ENCODE measurements at regions not wholly inside any gene's neighbourhood (a gene's known extent, or its start where the extent isn't known, plus 50 kb on each side); places are given as distances from the start of the nearest gene placed in this dataset.
"Not testable (repeated sequence)": the region's sequence is repeated elsewhere in the genome, so short reads cannot be mapped to it uniquely, and the experiment has no call there.

DNA sequence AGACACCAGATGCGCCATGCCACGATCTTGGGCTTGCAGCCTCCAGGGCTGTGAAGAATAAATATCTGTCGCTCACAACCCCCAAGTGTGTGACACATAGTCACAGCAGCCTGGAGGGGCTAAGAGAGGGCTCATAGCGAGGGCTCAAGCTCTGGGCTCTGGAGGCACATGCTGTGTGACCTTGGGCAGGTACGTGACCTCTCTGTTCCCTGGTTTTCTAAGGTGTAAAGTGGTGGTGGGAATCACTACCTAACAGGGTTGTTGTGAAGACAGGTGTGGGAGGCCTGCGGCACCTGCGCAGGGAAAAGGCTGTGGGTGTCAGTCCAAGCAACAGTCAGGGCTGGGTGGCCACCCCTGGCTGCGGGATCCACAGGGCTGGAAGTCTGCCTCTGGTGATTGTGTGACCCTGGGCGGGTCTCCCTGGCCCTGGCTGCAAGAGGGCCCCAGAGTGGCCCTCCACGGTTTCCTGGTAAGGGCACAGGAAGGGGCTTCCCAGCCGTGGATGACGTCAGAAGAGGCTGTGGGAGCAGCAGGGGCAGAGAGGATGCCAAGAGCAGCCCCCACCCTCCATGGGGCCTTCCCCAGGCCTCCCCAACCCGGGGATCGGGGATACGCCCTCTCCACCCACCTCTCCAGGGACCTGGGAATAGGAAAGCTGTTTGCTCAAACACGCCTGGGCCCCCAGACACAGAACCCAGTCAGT, 218.8 kb upstream of the SGCG start:
- Mint-ChIP-seq H3K36me3 (ENCODE audit: low read depth) (no peaks in the 10 kb centered on the region), H3K4me3 (no peak overlapping the region), H3K27ac (no peak overlapping the region), H3K4me1 (no peaks in the 10 kb centered on the region), H3K27me3 (no peaks in the 10 kb centered on the region), H3K9me3 (no peaks in the 10 kb centered on the region)
- DNase-seq, result no peak
- POLR2A ChIA-PET, result no interaction called here
- CTCF ChIA-PET, result no interaction called here

DNA sequence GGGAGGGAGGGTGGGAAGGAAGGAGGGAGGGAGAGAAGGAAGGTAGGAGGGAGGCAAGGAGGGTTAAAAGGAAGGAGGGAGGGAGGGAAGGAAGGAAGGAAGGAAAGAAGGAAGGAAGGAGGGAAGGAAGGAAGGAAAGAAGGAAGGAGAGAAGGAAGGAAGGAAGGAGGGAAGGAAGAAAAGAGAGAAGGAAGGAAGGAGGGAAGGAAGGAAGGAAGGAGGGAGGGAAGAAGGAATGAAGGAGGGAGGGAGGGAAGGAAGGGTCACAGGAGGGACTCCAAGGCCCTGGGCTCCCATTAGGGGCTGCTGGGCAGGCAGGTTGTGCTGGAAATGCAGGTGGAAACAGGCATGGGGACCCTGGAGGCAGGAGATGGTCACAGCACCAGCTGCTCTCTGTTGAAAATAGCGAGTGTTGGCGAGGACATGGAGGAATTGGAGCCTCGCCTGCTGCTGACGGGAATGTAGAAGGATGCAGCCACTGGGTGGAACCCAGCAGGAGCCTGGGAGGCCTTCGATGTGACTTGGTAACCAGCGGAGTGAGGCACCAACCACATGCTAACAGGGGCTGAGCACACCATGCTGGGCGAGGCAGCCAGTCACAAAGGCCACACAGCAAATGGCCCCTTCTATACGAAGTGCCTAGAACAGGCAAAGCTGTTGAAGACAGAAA, 217.3 kb upstream of the SGCG start:
- H3K27ac Mint-ChIP-seq; DNase-seq; CTCF ChIA-PET; H3K4me3 Mint-ChIP-seq; H3K36me3 Mint-ChIP-seq (ENCODE audit: low read depth); H3K27me3 Mint-ChIP-seq; H3K9me3 Mint-ChIP-seq; H3K4me1 Mint-ChIP-seq; POLR2A ChIA-PET: not testable (repeated sequence)

DNA sequence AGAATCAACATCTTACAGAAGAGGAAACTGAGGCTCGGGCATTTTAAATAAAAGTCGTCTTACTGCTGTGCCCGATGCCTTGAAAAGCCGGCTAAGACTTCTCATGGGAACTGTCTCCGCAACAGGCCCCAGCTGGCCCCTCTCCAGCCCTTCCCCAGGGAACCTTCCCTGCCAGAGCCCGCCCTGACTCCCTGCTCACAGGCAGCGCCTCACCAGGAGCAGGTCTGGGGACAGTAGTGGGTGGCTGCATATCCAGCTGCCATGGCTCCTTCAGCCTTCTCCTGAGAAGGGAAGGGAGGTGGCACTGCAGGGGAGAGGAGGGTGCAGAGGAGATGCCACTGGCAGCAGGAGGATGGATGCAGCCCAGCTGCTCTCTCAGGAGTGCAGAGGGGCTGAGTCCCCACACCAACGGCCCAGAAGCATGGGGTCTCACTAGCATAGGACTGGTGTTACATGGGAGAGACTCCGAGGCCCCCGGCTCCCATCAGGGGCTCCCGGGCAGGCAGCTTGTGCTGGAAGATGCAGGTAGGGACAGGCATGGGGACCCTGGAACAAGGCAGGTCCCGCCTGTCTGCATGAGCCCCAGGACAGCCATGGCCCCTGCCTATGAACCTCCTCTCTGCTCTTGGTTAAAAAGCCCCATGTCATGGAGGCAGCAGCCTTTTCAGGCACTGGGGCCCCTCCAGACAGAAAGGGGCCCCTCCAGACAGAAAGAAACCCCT, 216.4 kb upstream of the SGCG start:
- POLR2A ChIA-PET, result no interaction called here
- Mint-ChIP-seq H3K36me3 (ENCODE audit: low read depth) (no peaks in the 10 kb centered on the region), H3K9me3 (no peaks in the 10 kb centered on the region), H3K4me3 (no peak overlapping the region), H3K27me3 (no peaks in the 10 kb centered on the region), H3K4me1 (no peaks in the 10 kb centered on the region), H3K27ac (no peak overlapping the region)
- DNase-seq, result no peak
- CTCF ChIA-PET, result no interaction called here

DNA sequence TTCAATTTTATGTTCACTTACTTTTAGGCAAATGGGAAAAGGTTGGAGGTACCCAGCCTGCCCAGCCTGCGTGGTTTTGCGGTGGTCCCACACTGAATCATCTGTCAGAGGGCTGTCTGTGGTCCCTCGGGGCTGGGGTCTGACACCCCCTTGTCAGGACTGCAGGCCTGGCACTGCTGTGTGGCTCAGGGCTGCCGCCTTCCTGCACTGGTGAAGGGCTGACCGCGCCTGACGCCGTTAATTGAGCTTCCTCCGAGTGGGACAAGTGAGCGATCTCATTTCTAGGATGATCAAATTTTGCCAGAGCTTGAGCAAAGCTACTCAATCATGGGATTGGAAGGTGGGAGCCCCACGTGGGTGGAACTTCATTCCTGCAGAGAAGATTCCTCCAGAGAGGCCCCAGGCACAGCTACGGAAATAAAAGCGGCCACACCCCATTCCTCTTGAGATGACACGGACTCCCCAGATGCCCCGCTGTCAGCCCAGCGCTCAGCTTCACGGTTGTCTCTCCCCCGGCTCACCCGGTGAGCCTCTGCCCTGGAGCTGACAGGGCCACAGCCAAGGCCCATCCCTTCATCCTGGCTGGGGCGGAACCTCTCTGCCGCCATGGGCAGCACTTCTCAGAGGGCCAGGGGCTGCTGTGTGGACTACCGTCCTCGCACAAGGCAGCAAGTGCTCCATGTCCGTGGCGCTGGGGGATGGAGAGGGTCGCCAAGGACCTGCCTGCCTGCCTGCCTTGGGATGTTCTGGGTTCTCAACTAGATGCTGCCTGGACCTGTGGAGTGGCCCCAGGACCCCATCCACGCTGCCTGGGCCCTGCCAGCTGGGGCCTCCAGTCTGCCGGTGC, 215.5 kb upstream of the SGCG start:
- POLR2A ChIA-PET; CTCF ChIA-PET; H3K27me3 Mint-ChIP-seq; H3K9me3 Mint-ChIP-seq; H3K36me3 Mint-ChIP-seq (ENCODE audit: low read depth); H3K27ac Mint-ChIP-seq; DNase-seq; H3K4me1 Mint-ChIP-seq; H3K4me3 Mint-ChIP-seq: not testable (repeated sequence)

DNA sequence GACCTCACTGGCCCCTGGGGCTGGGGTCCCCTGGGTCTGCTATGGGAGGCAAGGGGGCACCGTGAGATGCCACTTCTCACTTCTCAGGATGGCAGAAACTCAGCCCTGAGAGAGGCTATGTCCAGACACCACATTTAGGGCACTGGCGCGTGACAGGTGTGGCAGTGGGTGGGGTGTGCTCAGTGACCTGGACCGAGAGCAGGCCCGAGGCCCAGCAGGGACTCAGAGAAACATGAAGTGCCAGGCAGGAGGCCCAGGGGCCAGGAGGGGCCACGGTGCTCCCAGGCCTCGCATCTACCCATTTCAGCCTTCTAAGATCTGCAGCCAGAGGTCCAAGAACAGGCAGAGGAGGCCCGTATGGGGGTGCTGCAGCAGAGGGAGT, 214.9 kb upstream of the SGCG start:
- DNase-seq; H3K4me3 Mint-ChIP-seq; H3K27me3 Mint-ChIP-seq; H3K27ac Mint-ChIP-seq; H3K36me3 Mint-ChIP-seq (ENCODE audit: low read depth); H3K9me3 Mint-ChIP-seq; CTCF ChIA-PET; POLR2A ChIA-PET; H3K4me1 Mint-ChIP-seq: not testable (repeated sequence)

DNA sequence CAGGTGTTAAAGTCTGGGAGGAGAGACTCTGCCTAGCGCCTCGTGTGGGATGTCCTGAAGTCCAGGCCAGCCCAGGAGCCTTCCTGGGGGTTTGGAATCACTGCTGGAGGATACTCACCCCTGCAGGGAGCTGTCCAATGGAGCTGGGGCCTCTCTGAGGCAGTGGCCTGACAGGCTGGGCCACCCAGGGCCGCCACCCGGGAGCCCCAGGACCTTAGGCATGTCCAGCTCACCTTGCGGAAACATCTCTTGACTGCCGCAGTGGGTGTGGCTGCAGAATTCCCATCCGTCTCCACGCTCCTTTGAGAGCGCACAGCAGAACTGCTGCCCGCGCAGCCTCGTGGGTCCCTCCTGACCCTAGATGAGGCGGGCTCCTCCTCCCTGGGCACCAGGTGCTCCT, 214.0 kb upstream of the SGCG start:
- DNase-seq; H3K27me3 Mint-ChIP-seq; H3K9me3 Mint-ChIP-seq; H3K36me3 Mint-ChIP-seq (ENCODE audit: low read depth); H3K27ac Mint-ChIP-seq; H3K4me3 Mint-ChIP-seq; CTCF ChIA-PET; H3K4me1 Mint-ChIP-seq; POLR2A ChIA-PET: not testable (repeated sequence)

DNA sequence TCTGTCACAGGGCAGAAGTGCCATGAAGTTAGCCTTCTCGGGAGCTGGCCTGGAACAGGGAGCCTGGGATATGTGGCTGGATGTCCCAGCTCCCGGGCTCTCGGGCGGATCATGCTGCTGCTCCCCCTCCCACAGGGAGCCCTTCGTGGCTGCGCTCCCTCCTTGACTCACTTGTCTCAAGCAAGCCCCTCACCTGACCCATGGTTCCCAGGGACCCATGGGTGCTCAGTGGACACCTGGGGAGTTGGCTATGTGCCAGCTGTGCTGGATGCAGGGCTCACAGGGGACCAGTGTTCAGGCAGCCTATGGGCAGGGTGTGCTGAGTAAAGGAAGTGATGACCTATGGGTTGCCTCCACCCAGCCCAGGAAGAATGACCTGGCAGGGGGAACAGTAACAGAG, 213.1 kb upstream of the SGCG start:
- ChIA-PET CTCF (no interaction called here), POLR2A (no interaction called here)
- H3K9me3 Mint-ChIP-seq, result no peaks in the 10 kb centered on the region
- no peaks in the 10 kb centered on the region for H3K4me1 Mint-ChIP-seq
- DNase-seq, result no peak
- no peaks in the 10 kb centered on the region for H3K36me3 Mint-ChIP-seq (ENCODE audit: low read depth)
- H3K27me3 Mint-ChIP-seq, result no peaks in the 10 kb centered on the region
- no peak overlapping the region for H3K27ac Mint-ChIP-seq
- H3K4me3 Mint-ChIP-seq, result no peak overlapping the region

DNA sequence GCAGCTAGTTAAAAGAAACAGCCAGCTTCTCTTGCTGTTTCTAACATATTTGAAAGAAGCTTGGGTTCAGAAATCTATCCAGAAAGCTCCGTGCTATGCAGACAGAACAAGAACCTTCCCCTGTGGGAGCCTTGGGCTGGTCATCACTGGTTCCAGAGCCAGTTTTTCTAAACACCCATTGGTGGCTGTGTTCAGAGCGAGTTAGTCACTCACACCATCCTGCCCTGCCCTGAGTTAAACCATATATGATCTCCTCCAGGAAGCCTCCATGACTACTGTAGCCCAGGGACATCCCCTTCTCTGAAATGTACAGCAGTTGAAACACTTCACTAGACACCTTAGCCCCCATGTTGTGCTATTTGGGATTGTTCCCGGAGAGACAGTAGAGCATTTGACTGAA, 200.8 kb upstream of the SGCG start:
- ChIA-PET CTCF (no interaction called here), POLR2A (no interaction called here)
- H3K4me1 Mint-ChIP-seq, result no peaks in the 10 kb centered on the region
- H3K36me3 Mint-ChIP-seq (ENCODE audit: low read depth), result no peaks in the 10 kb centered on the region
- H3K27ac Mint-ChIP-seq, result no peak overlapping the region
- no peak overlapping the region for H3K4me3 Mint-ChIP-seq
- H3K9me3 Mint-ChIP-seq, result peaks cover 8% of the 10 kb centered on the region
- no peaks in the 10 kb centered on the region for H3K27me3 Mint-ChIP-seq
- no peak for DNase-seq

DNA sequence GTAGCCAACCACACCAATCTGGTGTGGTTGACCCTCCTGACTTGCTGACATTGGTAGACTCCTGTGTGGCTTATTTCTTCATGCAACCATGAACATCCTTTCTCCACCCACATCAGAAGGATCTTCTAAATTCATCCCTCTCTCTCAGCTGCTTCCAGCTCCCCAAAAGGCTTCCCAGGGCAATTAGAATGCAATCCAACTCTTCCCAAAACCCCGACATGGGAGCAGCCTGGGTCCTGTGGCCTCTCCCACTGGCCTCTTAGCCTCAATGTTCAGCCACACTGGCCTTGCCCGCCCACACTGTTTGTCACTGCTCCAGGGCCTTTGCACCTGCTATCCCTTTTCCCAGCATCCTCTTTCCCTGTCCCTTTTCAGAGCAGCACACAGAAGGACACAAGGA, 199.8 kb upstream of the SGCG start:
- CTCF ChIA-PET, result no interaction called here
- no peaks in the 10 kb centered on the region for H3K4me1 Mint-ChIP-seq
- H3K27ac Mint-ChIP-seq, result no peak overlapping the region
- no peaks in the 10 kb centered on the region for H3K36me3 Mint-ChIP-seq (ENCODE audit: low read depth)
- POLR2A ChIA-PET, result no interaction called here
- no peak overlapping the region for H3K4me3 Mint-ChIP-seq
- no peaks in the 10 kb centered on the region for H3K27me3 Mint-ChIP-seq
- no peak for DNase-seq
- peaks cover 11% of the 10 kb centered on the region for H3K9me3 Mint-ChIP-seq

DNA sequence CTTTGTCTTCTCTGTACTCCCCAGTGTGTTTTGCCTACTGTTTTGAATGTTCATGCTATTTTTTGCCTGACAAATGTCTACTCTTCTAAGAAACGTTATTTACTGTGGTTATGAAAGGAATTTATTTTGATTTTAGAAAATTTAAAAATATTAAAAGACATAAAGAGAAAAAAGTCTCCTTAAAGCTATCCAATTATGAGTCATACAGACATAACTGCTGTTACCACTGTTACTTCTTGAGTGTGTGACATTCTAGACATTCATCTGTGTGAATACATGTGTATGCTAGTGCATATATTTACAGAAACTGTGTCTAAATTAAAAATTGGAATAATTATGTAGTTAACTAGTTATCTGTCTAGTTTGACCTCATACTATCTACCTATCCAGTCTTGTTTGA, 187.6 kb upstream of the SGCG start:
- Mint-ChIP-seq H3K36me3 (ENCODE audit: low read depth) (no peaks in the 10 kb centered on the region), H3K4me3 (no peak overlapping the region), H3K27me3 (no peaks in the 10 kb centered on the region), H3K27ac (no peak overlapping the region), H3K4me1 (no peaks in the 10 kb centered on the region), H3K9me3 (peaks cover 2% of the 10 kb centered on the region)
- ChIA-PET POLR2A (no interaction called here), CTCF (no interaction called here)
- DNase-seq, result no peak

DNA sequence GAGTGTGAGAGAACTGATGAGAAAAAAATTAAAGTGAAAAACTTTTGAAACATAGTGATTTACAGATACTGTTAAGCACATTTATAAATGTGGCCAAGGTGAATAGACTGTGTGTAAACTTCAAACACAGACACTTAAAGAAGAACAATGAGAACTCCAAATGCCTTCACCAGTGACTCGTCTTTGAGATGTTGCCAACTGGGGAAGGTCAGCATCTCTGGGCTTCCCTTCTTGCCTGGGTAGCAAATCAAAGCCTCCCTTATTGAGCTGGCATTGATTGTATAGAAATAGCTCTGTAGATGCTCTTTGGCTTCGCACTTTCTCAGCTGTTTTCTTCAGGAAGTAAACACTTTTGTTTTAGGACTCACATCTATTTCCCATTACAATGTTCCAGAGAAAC, 177.3 kb upstream of the SGCG start:
- no peaks in the 10 kb centered on the region for H3K27me3 Mint-ChIP-seq
- POLR2A ChIA-PET, result no interaction called here
- H3K4me1 Mint-ChIP-seq, result no peaks in the 10 kb centered on the region
- H3K27ac Mint-ChIP-seq, result no peak overlapping the region
- CTCF ChIA-PET, result no interaction called here
- no peaks in the 10 kb centered on the region for H3K36me3 Mint-ChIP-seq (ENCODE audit: low read depth)
- peaks cover 13% of the 10 kb centered on the region for H3K9me3 Mint-ChIP-seq
- no peak overlapping the region for H3K4me3 Mint-ChIP-seq
- no peak for DNase-seq

DNA sequence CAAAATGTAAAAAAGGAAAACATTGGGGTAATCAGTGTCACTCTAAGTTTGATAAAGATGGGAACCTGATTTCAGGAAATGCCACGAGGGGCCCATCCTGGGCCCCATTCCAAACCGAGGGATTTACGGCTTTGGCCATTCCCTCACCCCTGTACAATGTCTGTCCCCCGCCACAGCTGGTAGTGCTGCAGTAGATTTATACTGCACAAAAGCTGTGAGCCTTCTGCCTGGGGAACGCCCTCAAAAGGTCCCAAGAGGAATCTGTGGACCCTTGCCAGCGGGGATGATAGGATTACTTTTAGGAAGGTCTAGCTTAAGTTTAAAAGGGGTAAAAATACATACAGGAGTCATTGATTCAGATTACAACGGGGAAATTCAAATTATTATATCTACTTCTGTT, 173.4 kb upstream of the SGCG start:
- H3K4me3 Mint-ChIP-seq, result no peak overlapping the region
- no peaks in the 10 kb centered on the region for H3K27me3 Mint-ChIP-seq
- no peak for DNase-seq
- H3K9me3 Mint-ChIP-seq, result peaks cover 5% of the 10 kb centered on the region
- no peaks in the 10 kb centered on the region for H3K4me1 Mint-ChIP-seq
- H3K36me3 Mint-ChIP-seq (ENCODE audit: low read depth), result no peaks in the 10 kb centered on the region
- CTCF ChIA-PET, result interaction anchor here (0.9 kb wide), 1 partner anchor 13 kb away, joined by 4 read pairs; no protein-coding TSS in a partner anchor
- no peak overlapping the region for H3K27ac Mint-ChIP-seq
- POLR2A ChIA-PET, result no interaction called here

DNA sequence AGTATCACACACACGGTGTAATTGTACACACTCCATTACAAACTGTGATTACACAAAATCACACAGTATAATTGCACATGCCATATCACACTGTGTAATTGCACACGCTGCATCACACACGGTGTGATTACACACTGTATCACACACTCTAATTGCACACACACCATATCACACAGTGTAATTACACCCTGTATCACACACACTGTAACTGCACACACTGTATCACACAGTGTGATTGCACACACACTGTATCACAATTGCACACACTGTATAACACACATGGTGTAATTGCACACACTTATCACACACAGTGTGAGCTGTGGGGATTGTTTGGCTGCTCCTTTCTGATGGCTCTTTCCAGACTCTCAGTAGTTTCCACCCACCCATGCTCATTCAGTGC, 162.6 kb upstream of the SGCG start:
- H3K27me3 Mint-ChIP-seq, result peaks cover 9% of the 10 kb centered on the region
- DNase-seq, result no peak
- no peaks in the 10 kb centered on the region for H3K4me1 Mint-ChIP-seq
- ChIA-PET POLR2A (no interaction called here), CTCF (no interaction called here)
- H3K9me3 Mint-ChIP-seq, result no peaks in the 10 kb centered on the region
- no peak overlapping the region for H3K4me3 Mint-ChIP-seq
- no peak overlapping the region for H3K27ac Mint-ChIP-seq
- H3K36me3 Mint-ChIP-seq (ENCODE audit: low read depth), result no peaks in the 10 kb centered on the region
